ENCODE measurements at regions not wholly inside any gene's neighbourhood (a gene's known extent, or its start where the extent isn't known, plus 50 kb on each side); places are given as distances from the start of the nearest gene placed in this dataset. TPM values are rescaled to one million over a fixed set of nuclear protein-coding genes. Genes with fewer than 3 reads are reported as not detected.

GRCh38 chr5:88934439-88934838 is 51.5 kb upstream of the MEF2C start:
- in situ Hi-C loops (cut with HindIII; ENCODE audit: low pct_unique_long_range_greater_than_20kb, low sequenced_read_pairs) = no loop called here

More at GRCh38 chr5:88934439-88934838, 51.5 kb upstream of the MEF2C start:
- intact Hi-C loops (cut with micrococcal nuclease; ENCODE audit: unreplicated experiment) = no loop called here
- no TSS peak for BruUV-seq (replicated peaks)
- Histone ChIP-seq H3K9me3 (ENCODE audit: control insufficient read depth, insufficient read depth, low read depth, low read length) (no peaks in the 10 kb centered on the region), H3K27ac (ENCODE audit: low read length) (no peak overlapping the region), H3K36me3 (ENCODE audit: control insufficient read depth, insufficient read depth, low read length) (no peaks in the 10 kb centered on the region), H3K4me1 (ENCODE audit: control insufficient read depth, insufficient read depth, low read length) (no peaks in the 10 kb centered on the region), H3K4me3 (ENCODE audit: low read depth in 2 of 2, low read length in 2 of 2) (no peak overlapping the region), H3K27me3 (ENCODE audit: control insufficient read depth, insufficient read depth, low read length) (no peaks in the 10 kb centered on the region)
- ChIA-PET CTCF (no interaction called here), POLR2A (no interaction called here)
- ATAC-seq (no peak), DNase-seq (ENCODE audit: low read depth, low spot score) (no peak)
- TF ChIP-seq SIN3A (IDR thresholded peaks at IDR 0.05; ENCODE audit: borderline replicate concordance, insufficient read depth, low read depth, low read length) (no peak), REST (IDR thresholded peaks at IDR 0.05; ENCODE audit: insufficient read depth in 1 of 2, low read depth in 2 of 2, low read length in 1 of 2) (no peak), TCF7L2 (IDR thresholded peaks at IDR 0.05; ENCODE audit: low read depth, low read length) (no peak), CTCF (IDR thresholded peaks at IDR 0.05) (no peak), POLR2AphosphoS5 (IDR thresholded peaks at IDR 0.05; ENCODE audit: low read depth, low read length) (no peak)

Small RNA genes lying in the stretch of these regions (microRNA-seq; reads per million reads assigned to microRNA genes)
- gene MIR3660 (ENCODE audit: unreplicated experiment) = not detected
